OCI-LY3 (cell line): ENCODE measurements at regions not wholly inside any gene's neighbourhood (a gene's known extent, or its start where the extent isn't known, plus 50 kb on each side); places are given as distances from the start of the nearest gene placed in this dataset.

Experiments used
- CTCF ChIP-seq: fragments of 200-600, 300-600 bp; sonication (generic); IDR thresholded peaks from 2 replicates; pipeline ENCODE4 v1.5.1; 2014; ENCODE audit warnings: antibody characterized with exemption, low read length, low read depth
- EZH2phosphoT487 ChIP-seq: fragments of 200-600 bp; shearing (Covaris generic); IDR thresholded peaks from 2 replicates; pipeline ENCODE4 v1.6.1; 2018; ENCODE audit warnings: antibody characterized with exemption, mixed run types, low read depth

GRCh38 chr1:233732206-233732605 is 118.3 kb downstream of the KCNK1 start:
- TF ChIP-seq CTCF (no peak), EZH2phosphoT487 (no peak)
